NB4 (cell line): ENCODE measurements at regions not wholly inside any gene's neighbourhood (a gene's known extent, or its start where the extent isn't known, plus 50 kb on each side); places are given as distances from the start of the nearest gene placed in this dataset.

Experiments
- DNase-seq: peaks from one replicate; pipeline ENCODE4 v3.0.0; 2010; ENCODE audit warnings: low read depth
- H3K4me3 ChIP-seq: one replicate; pipeline ENCODE4 v1.5.1; 2011; ENCODE audit warnings: mild to moderate bottlenecking, low read depth, low read length, moderate library complexity
- CTCF ChIP-seq: IDR thresholded peaks from one replicate; pipeline ENCODE4 v1.5.1; 2012; ENCODE audit warnings: low read depth, low read length
- MAX ChIP-seq: IDR thresholded peaks from 2 replicates; pipeline ENCODE4 v1.6.1; 2011; ENCODE audit warnings: low read depth, low read length
- MYC ChIP-seq: IDR thresholded peaks from 2 replicates; pipeline ENCODE4 v1.6.1; 2011; ENCODE audit warnings: low read depth, low read length
- POLR2A ChIP-seq: IDR thresholded peaks from 2 replicates; pipeline ENCODE4 v1.6.1; 2011; ENCODE audit warnings: mild to moderate bottlenecking; ENCODE audit not compliant: insufficient read length; ENCODE audit errors: extremely low read depth

- DNase-seq: no peak
- no peak for TF ChIP-seq MAX
- TF ChIP-seq CTCF: no peak
- no peak for TF ChIP-seq POLR2A
- no peak for TF ChIP-seq MYC
- H3K4me3 ChIP-seq: no peak overlapping the region
Observed at GRCh38 chr20:60371384-60371783, 413.2 kb downstream of the CDH26 start.

- H3K4me3 ChIP-seq: no peak overlapping the region
- no peak for DNase-seq
- TF ChIP-seq POLR2A: no peak
- TF ChIP-seq MYC: no peak
- TF ChIP-seq CTCF: no peak
- no peak for TF ChIP-seq MAX
Observed at GRCh38 chr20:60372275-60372674, 414.1 kb downstream of the CDH26 start.

- DNase-seq: peak; percentile 56
Observed at GRCh38 chr20:60372822-60373221, 414.6 kb downstream of the CDH26 start.

GRCh38 chr20:60378620-60379019 lies 420.4 kb downstream of the CDH26 start:
- DNase-seq: no peak
- no peak overlapping the region for H3K4me3 ChIP-seq
- no peak for TF ChIP-seq MAX
- TF ChIP-seq POLR2A: no peak
- TF ChIP-seq CTCF: no peak
- TF ChIP-seq MYC: no peak

More at GRCh38 chr20:60372822-60373221, 414.6 kb downstream of the CDH26 start:
- TF ChIP-seq MAX: no peak
- no peak for TF ChIP-seq MYC
- TF ChIP-seq CTCF: no peak
- no peak for TF ChIP-seq POLR2A
- H3K4me3 ChIP-seq: no peak overlapping the region

- no peak overlapping the region for H3K4me3 ChIP-seq
- DNase-seq: no peak
- TF ChIP-seq MAX (no peak), MYC (no peak), POLR2A (no peak), CTCF (no peak)
Observed at GRCh38 chr20:60381643-60382400, 423.6 kb downstream of the CDH26 start.
